IMR-90 (cell line): ENCODE measurements at regions not wholly inside any gene's neighbourhood (a gene's known extent, or its start where the extent isn't known, plus 50 kb on each side); places are given as distances from the start of the nearest gene placed in this dataset.

ENCODE experiments used
- ATAC-seq: fragments of 200-7000 bp; cut with Tn5 transposase; 2 replicates; pipeline ENCODE4 v1.9.1; 2020; ENCODE audit warnings: low read depth, mild to moderate bottlenecking, moderate library complexity
- BruUV-seq: library from RNA; stranded (reverse); fragments of 400-500 nt; replicated peaks from 2 replicates; lab custom pipeline; 2021; lab: Mats Ljungman, UMichigan
- CTCF ChIA-PET: fragments of 300-600 bp; formaldehyde crosslinking; extraction: SDS; loops from one replicate; lab custom pipeline; 2021; ENCODE audit warnings: antibody characterized with exemption; lab: Yijun Ruan, JAX
- POLR2A ChIA-PET: fragments of 300-600 bp; sonication (Branson Sonifier 250); formaldehyde crosslinking; loops from one replicate; lab custom pipeline; 2022; ENCODE audit warnings: antibody characterized with exemption; ENCODE audit not compliant: unreplicated experiment; lab: Charles Lee
- DNase-seq: peaks from one replicate; pipeline ENCODE4 v3.0.0; 2013
- H2AFZ ChIP-seq: replicated peaks from 2 replicates; pipeline ENCODE3; 2013; ENCODE audit warnings: low read length, mild to moderate bottlenecking; ENCODE audit not compliant: poor library complexity
- H2AK5ac ChIP-seq: 2 replicates; pipeline ENCODE4 v1.6.1; 2013; ENCODE audit warnings: low read depth, low read length, inconsistent platforms
- H2AK9ac ChIP-seq: replicated peaks from 2 replicates; pipeline ENCODE3; 2013; ENCODE audit warnings: mild to moderate bottlenecking, low read depth, low read length, moderate library complexity; ENCODE audit not compliant: poor library complexity
- H2BK120ac ChIP-seq: 2 replicates; pipeline ENCODE4 v1.6.1; 2013; ENCODE audit warnings: low read depth, low read length, inconsistent platforms
- H2BK15ac ChIP-seq: 3 replicates; pipeline ENCODE4 v1.6.1; 2013; ENCODE audit warnings: low read depth, low read length, inconsistent platforms
- H2BK20ac ChIP-seq: 2 replicates; pipeline ENCODE4 v1.6.1; 2013; ENCODE audit warnings: low read depth, mild to moderate bottlenecking, inconsistent platforms, low read length, moderate library complexity
- H2BK5ac ChIP-seq: 2 replicates; pipeline ENCODE4 v1.6.1; 2013; ENCODE audit warnings: mild to moderate bottlenecking, low read depth, low read length, inconsistent platforms; ENCODE audit not compliant: poor library complexity, severe bottlenecking
- H3K14ac ChIP-seq: replicated peaks from 2 replicates; pipeline ENCODE4 v1.6.1; 2013; ENCODE audit warnings: low read depth, low read length, inconsistent platforms
- H3K18ac ChIP-seq: 2 replicates; pipeline ENCODE4 v1.6.1; 2013; ENCODE audit warnings: low read depth, low read length, control low read depth
- H3K23ac ChIP-seq: 2 replicates; pipeline ENCODE4 v1.6.1; 2013; ENCODE audit warnings: low read depth, low read length, inconsistent platforms
- H3K27ac ChIP-seq: 2 replicates; pipeline ENCODE4 v1.5.1; 2013; ENCODE audit warnings: mild to moderate bottlenecking, control low read depth, low read length; ENCODE audit not compliant: insufficient read depth
- H3K27me3 ChIP-seq: 2 replicates; pipeline ENCODE4 v1.6.1; 2013; ENCODE audit warnings: low read length; ENCODE audit not compliant: control insufficient read depth, insufficient read depth
- H3K36me3 ChIP-seq: 2 replicates; pipeline ENCODE4 v1.6.1; 2013; ENCODE audit warnings: low read length, mixed read lengths; ENCODE audit not compliant: control insufficient read depth, insufficient read depth
- H3K4ac ChIP-seq: 2 replicates; pipeline ENCODE4 v1.6.1; 2013; ENCODE audit warnings: low read depth, low read length, inconsistent platforms
- H3K4me1 ChIP-seq: 2 replicates; pipeline ENCODE4 v1.6.1; 2013; ENCODE audit warnings: low read length, mixed read lengths; ENCODE audit not compliant: control insufficient read depth, insufficient read depth
- H3K4me2 ChIP-seq: 2 replicates; pipeline ENCODE4 v1.6.1; 2013; ENCODE audit warnings: low read depth, mild to moderate bottlenecking, control low read depth, low read length, moderate library complexity
- H3K4me3 ChIP-seq: 2 replicates; pipeline ENCODE4 v1.5.1; 2013; ENCODE audit warnings: low read depth, mild to moderate bottlenecking, control low read depth, low read length, moderate library complexity; ENCODE audit not compliant: insufficient read depth
- H3K56ac ChIP-seq: 2 replicates; pipeline ENCODE4 v1.6.1; 2013; ENCODE audit warnings: low read length, inconsistent platforms; ENCODE audit not compliant: insufficient read depth; ENCODE audit errors: extremely low read depth
- H3K79me1 ChIP-seq, 2 experiments: 2 replicates each; pipeline ENCODE4 v1.6.1; 2013; ENCODE audit warnings: low read length in 2 of 2, inconsistent platforms in 1 of 2, low read depth in 1 of 2
- H3K9ac ChIP-seq: 2 replicates; pipeline ENCODE4 v1.6.1; 2013; ENCODE audit warnings: low read depth, low read length, control low read depth
- H3K9me1 ChIP-seq: 2 replicates; pipeline ENCODE4 v1.6.1; 2013; ENCODE audit warnings: low read length, inconsistent platforms; ENCODE audit not compliant: insufficient read depth
- H3K9me3 ChIP-seq: 2 replicates; pipeline ENCODE4 v1.6.1; 2013; ENCODE audit warnings: low read length; ENCODE audit not compliant: control insufficient read depth, insufficient read depth
- H4K20me1 ChIP-seq: 2 replicates; pipeline ENCODE4 v1.6.1; 2013; ENCODE audit warnings: low read length, inconsistent platforms; ENCODE audit not compliant: insufficient read depth
- H4K5ac ChIP-seq: 2 replicates; pipeline ENCODE4 v1.6.1; 2013; ENCODE audit warnings: mild to moderate bottlenecking, low read depth, low read length, control low read depth
- H4K8ac ChIP-seq, 2 experiments: 2 replicates each; pipeline ENCODE4 v1.6.1; 2013; ENCODE audit warnings: low read depth in 2 of 2, low read length in 2 of 2, control low read depth in 1 of 2, inconsistent platforms in 1 of 2
- H4K91ac ChIP-seq: 2 replicates; pipeline ENCODE4 v1.6.1; 2013; ENCODE audit warnings: low read depth, low read length, inconsistent platforms; ENCODE audit not compliant: insufficient read depth
- BHLHE40 ChIP-seq: fragments of 150-350 bp; IDR thresholded peaks from 2 replicates; pipeline ENCODE4 v1.6.1; 2016; ENCODE audit warnings: mild to moderate bottlenecking, low read depth, low read length
- CEBPB ChIP-seq: IDR thresholded peaks from 2 replicates; pipeline ENCODE4 v1.6.1; 2012; ENCODE audit warnings: low read depth, low read length, improper control_type of control experiment
- CHD1 ChIP-seq: IDR thresholded peaks from 2 replicates; pipeline ENCODE4 v1.6.1; 2012; ENCODE audit warnings: low read depth, low read length, improper control_type of control experiment
- CTCF ChIP-seq: conservative IDR thresholded peaks from 2 replicates; pipeline ENCODE4 v1.5.1; 2012; ENCODE audit warnings: mild to moderate bottlenecking, low read depth, low read length, improper control_type of control experiment
- FOS ChIP-seq: fragments of 150-350 bp; IDR thresholded peaks from 2 replicates; pipeline ENCODE4 v1.6.1; 2016; ENCODE audit warnings: low read depth, low read length
- MAFK ChIP-seq: IDR thresholded peaks from 2 replicates; pipeline ENCODE4 v1.6.1; 2012; ENCODE audit warnings: low read depth, low read length, improper control_type of control experiment
- MXI1 ChIP-seq: IDR thresholded peaks from 2 replicates; pipeline ENCODE4 v1.6.1; 2012; ENCODE audit warnings: low read depth, mild to moderate bottlenecking, low read length, moderate library complexity, borderline replicate concordance
- NFE2L2 ChIP-seq: fragments of 150-350 bp; IDR thresholded peaks from 2 replicates; pipeline ENCODE4 v1.6.1; 2016; ENCODE audit warnings: low read depth, mild to moderate bottlenecking, low read length
- POLR2A ChIP-seq: IDR thresholded peaks from 2 replicates; pipeline ENCODE4 v1.6.1; 2012; ENCODE audit warnings: mild to moderate bottlenecking, low read depth, low read length
- RAD21 ChIP-seq: IDR thresholded peaks from 2 replicates; pipeline ENCODE4 v1.6.1; 2012; ENCODE audit warnings: low read length, improper control_type of control experiment
- RCOR1 ChIP-seq: IDR thresholded peaks from 2 replicates; pipeline ENCODE4 v1.6.1; 2012; ENCODE audit warnings: mild to moderate bottlenecking, low read length, improper control_type of control experiment; ENCODE audit not compliant: insufficient replicate concordance
- RFX5 ChIP-seq: IDR thresholded peaks from 2 replicates; pipeline ENCODE4 v1.8.0; 2012; ENCODE audit warnings: low read depth, mild to moderate bottlenecking, low read length, moderate library complexity
- SMC3 ChIP-seq: fragments of 150-350 bp; IDR thresholded peaks from 2 replicates; pipeline ENCODE4 v1.6.1; 2016; ENCODE audit warnings: low read depth, mild to moderate bottlenecking, antibody characterized with exemption, low read length, moderate library complexity
- USF2 ChIP-seq: fragments of 150-350 bp; IDR thresholded peaks from 2 replicates; pipeline ENCODE4 v1.6.1; 2017; ENCODE audit warnings: mild to moderate bottlenecking, antibody characterized with exemption, low read length, low read depth
- WGBS, 2 experiments: methylation state at CpG; one replicate each; pipeline versions ENCODE4 v1.1.5 to v1.1.7; 2013; ENCODE audit warnings: missing lambda C conversion rate in 2 of 2; ENCODE audit not compliant: insufficient read length in 1 of 2; ENCODE audit errors: extremely low coverage in 2 of 2; 5-methylcytosine and 5-hydroxymethylcytosine counted together
- dilution Hi-C: fragments of 300-500 bp; cut with HindIII; formaldehyde crosslinking; loops from one replicate; pipeline ENCODE4 v1.14.3; 2018; ENCODE audit warnings: low sequenced_read_pairs; ENCODE audit not compliant: unreplicated experiment
- in situ Hi-C: fragments of 300-500 bp; cut with MboI; formaldehyde crosslinking; loops from 3 replicates; pipeline ENCODE4 v1.14.3; 2019; ENCODE audit warnings: low sequenced_read_pairs, inconsistent platforms, mixed read lengths
- intact Hi-C: fragments of 100-400 bp; cut with micrococcal nuclease; formaldehyde crosslinking; loops from 2 replicates; pipeline ENCODE4 v1.10.0; 2022

- Histone ChIP-seq H2BK15ac (no peak overlapping the region), H4K91ac (no peak overlapping the region), H2AK9ac (no peak overlapping the region), H3K14ac (no peak overlapping the region), H3K27me3 (no peaks in the 10 kb centered on the region), H3K56ac (no peak overlapping the region), H3K27ac (no peak overlapping the region), H4K8ac (no peak overlapping the region), H2BK5ac (no peak overlapping the region), H2BK20ac (no peak overlapping the region), H3K79me1 (no peaks in the 10 kb centered on the region), H3K4ac (no peak overlapping the region), H3K4me1 (0 out of 2 replicates have a peak, but pooled peaks cover 1% of the 10 kb centered on the region), H3K23ac (no peak overlapping the region), H3K9me1 (no peaks in the 10 kb centered on the region), H3K4me2 (no peak overlapping the region; the same call in 1 of the 2 replicates), H2AK5ac (no peak overlapping the region), H2BK120ac (no peak overlapping the region), H3K18ac (no peak overlapping the region), H2AFZ (no peak overlapping the region), H3K9me3 (no peaks in the 10 kb centered on the region), H3K9ac (no peak overlapping the region), H3K36me3 (no peaks in the 10 kb centered on the region), H4K5ac (no peak overlapping the region), H4K20me1 (no peaks in the 10 kb centered on the region), H3K4me3 (no peak overlapping the region)
- intact Hi-C loops (no loop called here), dilution Hi-C loops (no loop called here), in situ Hi-C loops (loop anchor here (25.0 kb wide), 1 partner anchor 905 kb away; no protein-coding TSS in a partner anchor)
- no peak for DNase-seq
- ChIA-PET CTCF (interaction anchor here (0.6 kb wide), 1 partner anchor 965 kb away, joined by 4 read pairs; no protein-coding TSS in a partner anchor), POLR2A (no interaction called here)
- TF ChIP-seq FOS (no peak), BHLHE40 (no peak), CTCF (no peak), CEBPB (no peak), RFX5 (no peak), USF2 (no peak), SMC3 (no peak), CHD1 (no peak), MAFK (no peak), MXI1 (no peak), RAD21 (no peak), RCOR1 (no peak), POLR2A (no peak), NFE2L2 (no peak)
- no TSS peak for BruUV-seq
- WGBS, 2 experiments = no CpG with 5 or more reads among the region's 5 CpGs
- no peak; the same call in none of the 2 replicates for ATAC-seq
These were observed 272.1 kb upstream of the TRAM1L1 start for GRCh38 chr4:117357437-117357836.
